HepG2 (cell line): ENCODE measurements at regions not wholly inside any gene's neighbourhood (a gene's known extent, or its start where the extent isn't known, plus 50 kb on each side); places are given as distances from the start of the nearest gene placed in this dataset.

ENCODE experiments used
- ATF3 ChIP-seq: sonication (generic); formaldehyde crosslinking; IDR thresholded peaks from 2 replicates; pipeline ENCODE4 v1.4.0; 2020; ENCODE audit warnings: missing genetic modification reagents
- CTCF ChIP-seq: sonication (generic); formaldehyde crosslinking; IDR thresholded peaks from 2 replicates; pipeline ENCODE4 v1.5.0; 2020; ENCODE audit warnings: mild to moderate bottlenecking, missing genetic modification reagents, moderate library complexity
- ERF ChIP-seq: IDR thresholded peaks from 2 replicates; pipeline ENCODE4 v1.6.1; 2018; ENCODE audit warnings: missing biosample characterization, missing genetic modification reagents
- FOXA1 ChIP-seq, 2 experiments: fragments of 450-650 bp in 1 of 2; sonication (generic) in 1 of 2; formaldehyde crosslinking in 1 of 2; IDR thresholded peaks; 2 replicates each; pipeline versions ENCODE4 v1.4.0 to v1.6.1; 2016 to 2020; ENCODE audit warnings: missing genetic modification reagents in 1 of 2
- POLR2A ChIP-seq, 2 experiments: IDR thresholded peaks; 2 replicates each; pipeline ENCODE4 v1.6.1; 2011; ENCODE audit warnings: low read depth in 2 of 2, low read length in 2 of 2, mild to moderate bottlenecking in 1 of 2, moderate library complexity in 1 of 2; ENCODE audit not compliant: insufficient read depth in 1 of 2
- U2AF1 ChIP-seq: fragments of 200-400 bp; formaldehyde crosslinking; optimal IDR thresholded peaks from 2 replicates; pipeline ENCODE3; 2017; ENCODE audit warnings: mild to moderate bottlenecking, low read depth, low read length
- ZNF296 ChIP-seq: sonication (generic); formaldehyde crosslinking; conservative IDR thresholded peaks from 2 replicates; pipeline ENCODE4 v1.5.0; 2020; ENCODE audit warnings: mild to moderate bottlenecking, missing genetic modification reagents

- TF ChIP-seq ATF3 (CRISPR knock-in tag) (no peak), CTCF (no peak), ERF (no peak), ZNF296 (CRISPR knock-in tag) (no peak), U2AF1 (no peak), POLR2A (IDR thresholded peaks at IDR 0.05; ENCODE audit: insufficient read depth in 1 of 2, low read depth in 2 of 2, low read length in 2 of 2) (no peak), FOXA1 (IDR thresholded peaks at IDR 0.05) (no peak), FOXA1 (CRISPR knock-in tag; IDR thresholded peaks at IDR 0.05) (no peak)
Measured at GRCh38 chr4:122522944-122523343, 66.4 kb upstream of the IL2 start.
